RPMI7951 (cell line): ENCODE measurements at regions not wholly inside any gene's neighbourhood (a gene's known extent, or its start where the extent isn't known, plus 50 kb on each side); places are given as distances from the start of the nearest gene placed in this dataset.
A peak's percentile ranks its signal among the peaks of the same experiment; 100 is the strongest.

ENCODE experiments used
- DNase-seq: peaks from one replicate; pipeline ENCODE4 v3.0.0-alpha.2; 2012; ENCODE audit warnings: low read depth

DNA sequence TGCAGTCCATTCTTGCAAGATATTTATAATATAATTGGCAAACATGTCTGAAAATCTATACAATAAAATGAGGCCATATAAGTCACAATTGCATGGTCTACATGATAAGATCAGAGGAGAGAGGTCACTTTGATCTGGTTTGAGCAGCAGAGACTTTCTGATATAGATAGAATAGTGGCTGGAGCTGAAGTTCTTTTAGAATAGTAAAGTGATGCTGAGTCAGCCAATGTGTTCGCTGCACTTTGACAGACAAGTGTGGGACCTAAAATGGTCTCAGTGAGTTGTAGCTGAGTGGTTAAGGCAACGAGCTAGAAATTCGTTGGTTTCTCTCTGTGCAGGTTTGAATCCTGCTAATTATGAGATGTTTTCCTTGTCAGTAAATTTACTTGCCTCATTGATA lies 257.0 kb upstream of the C11orf87 start:
- DNase-seq: no peak

DNA sequence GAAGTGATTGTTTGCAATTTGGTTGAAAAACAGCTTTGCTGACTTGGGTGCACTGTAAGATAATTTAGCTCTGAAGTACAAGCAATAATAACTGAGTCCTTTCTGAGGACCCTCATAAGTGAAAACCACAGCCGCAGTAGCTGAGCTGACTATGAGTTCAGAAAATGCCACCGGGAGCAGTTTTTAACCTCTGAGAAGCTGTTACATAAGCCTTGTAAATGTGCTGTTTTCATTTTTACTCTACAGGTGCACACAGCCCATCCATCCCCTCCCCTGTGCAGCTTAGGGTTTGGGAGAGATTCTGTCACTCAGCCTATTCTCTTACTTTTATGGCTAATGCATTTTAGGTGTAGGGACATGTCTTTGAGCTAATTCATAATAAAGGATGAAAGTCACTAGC lies 255.5 kb upstream of the C11orf87 start:
- no peak for DNase-seq

DNA sequence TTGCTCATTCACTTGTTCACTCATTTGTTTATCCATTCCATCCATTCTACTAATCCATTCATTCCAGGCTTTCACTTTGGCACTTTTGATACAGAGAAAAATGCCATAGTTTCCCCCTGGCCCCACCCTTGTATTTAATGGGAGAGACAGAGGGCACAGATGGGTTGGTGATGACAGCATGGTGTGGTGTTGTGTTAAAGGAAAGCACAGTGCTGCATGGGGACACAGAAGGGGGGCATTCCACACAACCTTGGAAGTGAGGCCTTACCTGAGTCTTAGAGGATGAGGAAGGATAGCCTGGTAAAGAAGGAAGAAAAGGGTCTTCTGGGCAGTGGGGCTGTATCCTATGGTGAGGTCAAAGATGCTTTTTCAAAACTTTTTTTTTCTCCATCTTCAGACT lies 248.5 kb upstream of the C11orf87 start:
- no peak for DNase-seq

DNA sequence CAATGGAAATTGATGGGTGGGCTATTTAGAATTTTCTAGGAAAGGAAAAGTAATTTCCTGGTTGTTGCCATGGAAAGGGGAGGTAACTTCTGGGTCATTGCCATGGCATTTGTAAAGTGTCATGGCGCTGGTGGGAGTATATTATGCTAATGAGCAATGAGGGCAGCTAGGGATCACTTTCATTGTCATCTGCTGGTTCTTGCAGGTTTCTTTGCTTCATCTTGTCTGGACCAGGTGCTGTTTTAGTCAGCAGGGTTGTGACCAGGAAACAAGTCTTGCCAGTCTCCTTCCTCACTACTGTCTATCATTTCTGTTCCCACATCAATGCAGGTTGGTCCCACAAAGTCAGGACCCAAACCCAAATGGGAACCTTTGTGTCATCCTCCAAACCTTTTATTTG lies 237.6 kb upstream of the C11orf87 start:
- no peak for DNase-seq

DNA sequence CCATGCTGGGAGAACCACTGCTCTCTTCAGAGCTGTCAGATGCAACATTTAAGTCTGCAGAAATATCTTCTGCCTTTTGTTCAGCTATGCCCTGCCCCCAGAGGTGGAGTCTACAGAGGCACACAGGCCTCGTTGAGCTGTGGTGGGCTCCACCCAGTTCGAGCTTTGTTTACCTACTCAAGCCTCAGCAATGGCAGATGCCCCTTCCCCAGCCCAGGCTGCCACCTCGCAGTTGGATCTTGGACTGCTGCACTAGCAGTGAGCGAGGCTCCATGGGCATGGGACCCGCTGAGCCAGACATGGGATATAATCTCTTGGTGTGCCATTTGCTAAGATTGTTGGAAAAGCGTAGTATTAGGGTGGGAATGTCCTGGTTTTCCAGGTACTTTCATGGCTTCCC lies 229.1 kb upstream of the C11orf87 start:
- no peak for DNase-seq

DNA sequence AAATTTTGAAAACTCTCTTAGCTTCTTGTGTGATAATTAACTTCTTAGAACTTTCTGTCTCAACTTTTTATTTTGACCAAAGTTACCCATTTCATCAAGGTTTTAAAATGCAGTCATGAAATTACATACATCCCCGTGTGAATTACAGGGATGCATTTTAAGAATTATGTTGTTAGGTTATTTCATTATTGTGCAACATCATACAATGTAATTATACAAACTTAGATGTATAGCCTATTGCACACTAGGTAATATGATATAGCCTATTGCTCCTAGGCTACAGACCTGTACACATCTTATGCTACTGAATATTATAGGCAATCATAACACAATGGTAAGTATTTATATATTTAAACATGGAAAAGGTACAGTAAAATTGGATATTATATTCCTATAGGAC lies 228.1 kb upstream of the C11orf87 start:
- DNase-seq: no peak

DNA sequence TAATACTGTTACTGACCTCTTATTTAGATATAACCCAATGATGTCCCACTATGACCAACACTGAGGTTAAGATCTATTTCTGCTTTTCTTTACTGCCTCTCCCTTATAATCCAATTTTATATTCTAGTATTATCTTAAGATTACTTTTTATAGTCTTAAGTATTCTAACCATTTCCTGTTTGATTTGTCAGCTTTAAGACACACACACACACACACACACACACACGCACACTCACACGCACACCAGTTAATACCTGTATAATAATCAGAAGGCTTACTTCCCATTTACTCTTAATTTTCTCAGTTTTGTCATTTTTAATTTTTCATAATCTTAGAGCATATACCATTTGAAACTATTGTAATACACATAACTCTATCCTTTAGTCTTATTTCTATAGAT lies 226.0 kb upstream of the C11orf87 start:
- DNase-seq: no peak

DNA sequence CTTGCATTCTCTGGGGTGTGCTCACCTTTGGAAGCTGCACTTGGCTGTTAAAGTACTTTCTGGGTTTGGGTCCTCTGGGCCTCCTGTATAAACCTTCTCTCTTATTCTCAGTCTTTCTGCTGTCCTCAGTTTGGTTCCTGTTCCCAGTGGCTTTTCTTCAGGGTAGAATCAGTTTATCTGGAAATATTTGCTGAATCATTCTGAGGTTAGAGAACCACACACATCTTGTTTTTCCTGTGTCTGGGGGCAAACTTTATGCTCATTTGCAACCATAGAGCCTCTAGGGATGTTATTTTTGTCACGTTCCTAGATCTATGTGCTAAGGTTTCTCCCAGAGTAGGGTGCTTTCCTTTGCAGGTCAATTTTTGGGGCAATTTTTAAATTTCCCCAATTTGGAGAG lies 224.3 kb upstream of the C11orf87 start:
- DNase-seq: peak; percentile 57

DNA sequence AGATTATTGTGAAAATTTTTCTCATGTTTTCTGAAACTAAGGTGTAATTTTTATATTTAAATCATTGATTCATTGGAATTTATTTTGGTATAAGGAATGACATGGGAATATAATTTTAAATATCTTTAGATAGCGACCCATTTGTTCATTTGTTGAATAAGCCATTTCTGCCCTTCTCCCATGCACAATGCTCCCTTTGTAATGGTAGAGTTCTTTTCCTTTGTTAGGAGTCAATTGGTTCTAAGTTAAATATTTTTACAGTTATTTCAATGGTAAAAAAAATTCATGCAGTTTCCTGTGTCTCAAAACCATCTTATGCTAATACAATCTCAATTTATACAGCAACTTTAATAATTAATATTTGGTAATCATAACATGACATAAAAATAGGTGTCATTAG lies 218.8 kb upstream of the C11orf87 start:
- DNase-seq: no peak

DNA sequence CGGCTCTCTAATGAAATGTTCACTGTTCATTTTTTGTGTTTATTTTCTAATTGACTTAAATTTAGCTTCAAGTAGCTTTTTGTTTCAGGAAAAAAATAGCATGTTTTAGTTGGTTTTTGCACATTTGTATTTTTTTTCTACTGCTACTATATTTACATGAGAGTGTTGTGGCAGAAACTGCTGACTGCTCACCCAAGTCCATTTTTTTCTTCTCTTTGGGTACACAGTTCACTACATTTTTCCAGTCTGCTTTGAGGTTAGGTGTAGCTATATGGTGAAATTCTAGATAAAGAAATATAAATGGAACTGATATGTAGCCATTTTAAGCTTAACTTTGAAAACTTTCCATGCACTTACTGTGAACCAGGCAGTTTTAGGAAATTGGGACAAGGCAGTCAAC lies 216.7 kb upstream of the C11orf87 start:
- no peak for DNase-seq

DNA sequence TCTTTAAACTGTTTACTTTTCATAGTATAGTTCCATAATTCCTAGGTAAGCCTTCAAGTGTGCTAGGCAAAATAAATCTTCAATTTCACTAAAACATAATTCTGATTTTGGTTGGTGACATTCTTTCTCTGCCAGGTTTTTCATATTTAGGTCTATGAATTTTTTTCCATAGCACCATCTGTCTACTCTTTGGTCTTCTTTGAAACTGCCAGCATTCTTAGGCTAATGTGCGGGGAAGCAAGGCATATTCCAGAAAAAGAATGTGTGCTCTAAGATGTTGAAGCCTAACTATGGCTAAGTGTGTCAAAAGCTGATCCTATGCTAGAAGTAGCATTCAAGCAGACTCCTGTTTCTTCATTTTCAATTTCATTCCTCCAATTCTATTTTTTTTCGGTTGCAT lies 213.9 kb upstream of the C11orf87 start:
- no peak for DNase-seq

DNA sequence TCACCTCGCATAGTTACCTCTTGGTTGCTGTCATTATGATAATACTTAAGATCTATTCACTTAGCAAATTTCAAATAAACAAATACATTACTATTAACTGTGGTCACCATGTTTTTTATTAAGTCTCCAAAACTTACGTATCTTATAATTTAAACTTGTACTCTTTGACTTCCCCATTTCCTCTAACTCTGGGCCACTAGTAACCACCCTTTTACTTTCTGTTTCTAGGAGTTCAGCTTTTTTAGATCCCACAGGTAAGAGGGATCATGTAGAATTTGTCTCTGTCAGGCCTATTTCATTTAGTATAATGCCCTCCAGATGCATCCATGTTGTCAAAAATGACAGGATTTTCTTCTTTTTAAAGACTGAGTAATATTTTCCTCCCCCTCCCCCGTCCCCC lies 212.4 kb upstream of the C11orf87 start:
- no peak for DNase-seq

DNA sequence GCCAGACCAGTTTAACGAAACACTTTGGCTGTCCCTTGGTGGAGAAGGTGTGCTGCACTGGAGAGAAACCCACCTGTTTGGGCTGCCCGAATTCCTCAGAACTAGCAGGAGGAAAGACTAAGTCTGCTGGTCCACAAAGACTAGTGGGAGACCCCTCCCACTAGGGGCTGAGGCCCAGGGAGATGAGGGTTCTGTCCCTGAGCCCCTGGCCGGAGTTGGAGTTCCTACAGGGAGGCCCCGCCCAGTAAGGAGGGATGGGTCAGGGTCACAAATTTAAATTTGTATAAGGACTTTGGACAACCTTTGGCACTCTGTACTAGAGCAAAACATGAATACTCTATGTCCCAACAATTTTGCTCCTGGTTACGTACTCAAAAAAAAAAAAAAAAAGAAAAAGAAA lies 200.8 kb upstream of the C11orf87 start:
- DNase-seq: no peak

DNA sequence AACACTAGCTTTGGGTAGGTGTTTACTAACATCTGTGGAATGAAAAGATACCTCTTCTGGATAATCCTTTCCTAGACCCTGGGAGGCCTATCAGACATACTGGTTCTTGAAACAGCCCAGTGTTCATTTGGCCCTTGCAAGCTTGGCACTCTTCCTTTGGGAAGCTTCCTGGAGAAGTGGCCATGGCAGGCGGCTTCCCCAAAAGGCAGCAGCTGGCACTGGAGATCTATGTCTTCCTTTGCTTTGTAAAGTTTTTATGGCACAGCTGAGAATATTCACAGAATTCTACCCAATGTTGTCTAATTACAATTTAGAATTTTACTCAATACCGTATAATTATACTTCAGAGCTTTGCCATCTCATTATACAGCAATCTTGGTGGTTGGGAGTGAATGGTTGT lies 199.2 kb upstream of the C11orf87 start:
- DNase-seq: no peak

DNA sequence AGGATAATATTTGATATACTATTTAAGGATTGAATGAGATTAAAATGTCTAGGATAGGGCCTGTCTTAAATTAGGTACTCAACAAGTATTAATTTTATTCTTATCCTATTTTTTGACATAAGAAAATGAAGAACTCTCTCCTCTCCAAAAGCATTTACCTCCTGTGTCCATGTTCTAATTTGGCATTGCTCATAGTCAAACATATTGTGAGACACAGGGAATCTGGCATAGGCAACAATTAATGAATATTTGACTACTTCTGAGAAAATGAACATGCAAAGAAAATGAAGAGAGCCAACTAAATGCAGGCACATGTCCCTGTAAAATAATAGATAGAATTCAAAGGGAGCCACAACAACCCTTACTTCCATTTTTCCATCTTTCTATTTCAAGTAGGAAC lies 198.5 kb upstream of the C11orf87 start:
- no peak for DNase-seq

DNA sequence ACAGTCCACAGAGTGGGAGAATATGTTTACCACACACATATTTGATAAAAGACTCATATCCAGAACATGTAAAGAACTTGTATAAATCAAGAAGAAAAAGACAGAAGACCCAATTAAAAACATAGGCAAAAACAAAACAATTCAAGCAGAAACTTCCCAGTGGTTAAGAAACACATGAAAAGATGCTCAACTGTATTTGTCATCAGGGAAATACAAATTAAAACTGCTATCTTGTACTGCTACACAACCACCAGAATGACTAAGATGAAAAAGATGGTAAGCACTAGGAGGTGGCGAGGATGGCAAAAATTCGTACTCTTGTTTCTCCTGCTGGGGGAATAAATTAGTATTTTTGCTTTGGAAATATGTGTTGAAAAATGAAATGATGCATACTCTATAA lies 192.3 kb upstream of the C11orf87 start:
- peak; percentile 8 for DNase-seq

DNA sequence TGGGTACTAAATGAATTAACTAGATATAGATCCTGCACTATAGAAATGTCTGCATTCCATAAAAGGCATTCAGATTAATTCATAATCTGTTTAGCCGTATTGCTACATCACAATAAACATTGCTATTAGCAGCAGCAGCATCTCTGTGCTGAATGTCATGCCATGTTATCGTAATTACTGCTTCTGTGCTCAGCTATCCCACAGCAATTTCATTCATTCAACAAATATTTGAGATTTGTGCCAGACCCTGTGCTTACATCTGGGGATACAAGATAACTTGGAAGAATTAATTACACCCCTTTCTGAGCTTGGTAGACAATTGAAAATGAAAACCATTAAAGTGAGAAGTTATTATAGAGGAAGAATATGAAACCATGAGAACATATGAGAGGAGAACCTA lies 185.8 kb upstream of the C11orf87 start:
- no peak for DNase-seq

DNA sequence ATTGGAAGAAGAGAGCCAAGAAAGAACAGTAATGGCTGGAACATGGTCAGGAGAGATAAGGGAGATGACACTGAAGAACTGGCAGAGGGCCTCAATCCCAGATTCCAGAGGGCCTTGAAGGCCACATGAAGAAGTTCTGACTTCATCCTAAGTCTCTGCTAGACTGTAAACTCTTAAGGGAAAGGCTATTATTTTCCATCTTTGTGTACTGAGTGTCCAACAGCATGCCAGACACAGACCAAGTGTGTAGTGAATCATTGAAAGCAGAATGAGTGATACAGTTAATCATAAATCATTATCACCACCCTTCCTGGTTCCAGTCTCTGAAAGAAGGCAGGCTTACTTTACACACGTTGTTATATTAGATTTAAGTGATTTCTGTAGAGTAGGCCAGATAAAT lies 185.3 kb upstream of the C11orf87 start:
- no peak for DNase-seq

DNA sequence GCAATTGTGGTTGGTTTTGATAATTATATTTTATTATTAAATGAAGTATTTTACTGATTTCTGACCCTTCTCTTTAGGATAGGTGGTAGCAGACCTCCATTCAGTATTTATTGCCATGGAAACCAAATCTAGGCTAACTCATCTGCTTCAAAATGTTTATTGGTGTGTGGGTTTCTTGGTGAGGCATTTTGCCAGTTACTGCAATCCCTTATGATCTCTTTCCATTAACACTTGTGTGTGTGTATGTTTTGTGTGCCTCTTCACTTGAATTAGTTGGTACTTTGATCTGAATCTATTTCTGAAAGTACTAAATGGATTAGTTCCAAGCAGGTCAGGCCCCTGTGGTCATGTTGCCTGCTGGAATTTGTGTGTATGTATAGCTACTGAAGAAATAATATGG lies 184.4 kb upstream of the C11orf87 start:
- no peak for DNase-seq

DNA sequence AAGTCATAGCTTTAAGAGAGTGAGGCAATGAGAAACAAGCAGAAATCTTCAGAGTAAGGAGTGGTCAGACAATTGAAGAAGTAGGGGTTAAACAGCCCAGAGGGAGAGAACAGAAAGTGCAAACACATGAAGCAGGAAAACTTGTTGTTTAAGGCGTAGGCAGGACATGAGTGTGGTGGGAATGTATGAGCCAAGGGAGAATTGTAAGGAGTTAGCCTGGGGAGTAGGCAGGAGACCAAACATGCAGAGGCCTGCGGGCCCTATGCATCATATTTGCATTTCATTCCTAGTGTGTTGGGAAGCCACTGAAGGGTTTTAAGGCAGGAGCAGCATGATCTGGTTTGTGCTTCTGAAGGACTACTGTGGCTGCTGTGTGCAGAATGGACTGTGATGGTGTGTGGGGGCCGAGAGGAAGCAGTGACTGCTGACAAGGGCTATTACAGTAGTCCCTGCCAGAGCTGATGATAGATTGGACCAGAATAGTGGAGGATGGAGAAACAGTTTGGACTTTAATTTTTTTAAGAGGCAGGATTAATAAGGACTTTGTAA lies 179.9 kb upstream of the C11orf87 start:
- DNase-seq: no peak

DNA sequence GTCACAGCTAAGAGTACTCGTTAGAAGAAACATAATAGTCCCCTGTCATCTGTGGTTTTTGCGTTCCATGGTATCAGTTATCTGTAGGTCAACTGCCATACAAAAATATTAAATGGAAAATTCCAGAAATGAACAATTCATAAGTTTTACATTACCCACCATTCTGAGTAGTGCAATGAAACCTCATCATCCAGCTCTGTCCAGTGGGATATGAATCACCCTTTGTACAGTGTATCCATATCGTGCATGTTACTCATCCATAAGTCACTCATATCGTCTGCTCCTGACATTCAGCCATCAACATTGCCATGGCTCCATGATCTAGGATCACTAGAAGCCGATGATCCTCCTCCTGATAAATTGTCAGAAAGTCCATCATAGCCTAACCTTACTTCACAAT lies 174.9 kb upstream of the C11orf87 start:
- DNase-seq: peak; percentile 18

DNA sequence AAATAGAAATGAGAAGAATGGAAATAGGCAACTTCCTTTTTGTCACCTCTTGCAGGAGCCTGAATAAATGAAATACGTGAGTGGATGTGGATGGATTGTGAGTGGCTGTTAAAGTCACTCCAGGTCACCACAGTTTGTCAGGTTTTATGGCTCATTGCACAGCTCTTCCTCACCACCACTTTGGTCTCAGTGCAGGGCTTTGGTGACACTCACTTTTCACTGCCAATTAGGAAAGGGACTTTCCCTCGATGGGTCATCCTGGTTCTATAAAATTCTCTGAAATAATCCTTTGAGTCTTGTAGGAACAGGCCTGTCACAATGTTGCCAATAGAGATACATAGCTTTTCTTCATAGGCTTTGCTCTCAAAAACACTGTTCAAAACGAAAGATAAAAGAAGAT lies 172.4 kb upstream of the C11orf87 start:
- no peak for DNase-seq

DNA sequence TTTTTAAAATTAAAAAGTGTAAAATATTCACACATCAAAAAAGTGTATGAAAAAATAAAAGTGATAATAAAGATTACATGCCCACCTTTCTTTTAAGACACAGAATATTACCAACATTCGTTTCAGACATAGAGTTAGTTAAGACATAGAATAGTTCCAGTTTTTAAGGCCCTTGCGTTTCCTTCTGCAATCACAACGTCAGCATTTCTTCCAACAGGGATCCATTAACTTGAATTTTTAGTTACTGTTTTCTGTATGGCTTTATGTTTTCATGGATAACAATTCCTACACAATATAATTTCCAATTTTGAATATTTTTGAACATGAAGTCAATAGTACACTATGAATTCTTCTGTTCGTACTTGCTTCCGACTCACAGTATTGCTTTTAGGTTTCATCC lies 170.8 kb upstream of the C11orf87 start:
- no peak for DNase-seq

DNA sequence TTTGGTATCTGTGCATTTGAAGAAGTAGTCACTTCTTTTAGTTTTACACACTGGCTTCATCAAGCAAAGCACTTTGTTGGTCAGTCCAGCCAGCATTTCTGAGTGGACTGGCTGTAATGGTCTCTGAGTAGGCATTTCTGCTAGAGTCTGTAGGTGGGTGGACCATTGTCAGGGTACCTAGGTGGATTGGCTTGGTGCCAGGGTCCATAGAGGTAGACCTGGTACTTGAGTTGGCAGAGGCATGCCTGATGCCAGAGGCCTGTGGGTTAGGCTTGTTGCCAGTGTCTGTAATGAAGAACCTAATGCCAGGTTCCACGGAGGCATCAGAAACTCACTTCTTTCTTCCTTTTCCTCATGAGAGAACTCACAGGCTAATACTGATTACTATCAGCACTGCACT lies 157.9 kb upstream of the C11orf87 start:
- DNase-seq: no peak
